ENCODE measurements at regions not wholly inside any gene's neighbourhood (a gene's known extent, or its start where the extent isn't known, plus 50 kb on each side); places are given as distances from the start of the nearest gene placed in this dataset.
A peak's percentile ranks its signal among the peaks of the same experiment; 100 is the strongest.

GRCh38 chr13:80012251-80012650 is 328.7 kb downstream of the SPRY2 start (continued):
- TF ChIP-seq MAX (IDR thresholded peaks at IDR 0.05) (no peak), TAF1 (conservative IDR thresholded peaks at IDR 0.05) (no peak), HNF4G (IDR thresholded peaks at IDR 0.05) (no peak), RAD21 (IDR thresholded peaks at IDR 0.05) (no peak), YY1 (IDR thresholded peaks at IDR 0.05) (no peak)

- Histone ChIP-seq H3K9ac (ENCODE audit: low read depth in 1 of 2, low read length in 2 of 2) (no peak overlapping the region), H3K27me3 (ENCODE audit: control insufficient read depth in 4 of 4, insufficient read depth in 4 of 4, low read length in 3 of 4) (no peaks in the 10 kb centered on the region), H3K27ac (ENCODE audit: low read depth in 1 of 2, low read length in 2 of 2) (no peak overlapping the region), H3K4me3 (ENCODE audit: low read depth in 1 of 3, low read length in 3 of 3) (no peak overlapping the region), H3K9me3 (ENCODE audit: control insufficient read depth in 4 of 4, low read length in 3 of 4) (no peaks in the 10 kb centered on the region), H3K36me3 (ENCODE audit: control insufficient read depth in 4 of 4, insufficient read depth in 3 of 4, low read depth in 1 of 4, low read length in 3 of 4) (no peaks in the 10 kb centered on the region), H3K4me1 (ENCODE audit: control insufficient read depth in 4 of 4, insufficient read depth in 4 of 4, low read length in 3 of 4) (peaks cover 0 to 6% (median 3%) of the 10 kb centered on the region in 4 donors)
- WGBS = 60% methylated on average over 5 of the region's 5 CpGs
- DNase-seq (ENCODE audit: low spot score) = no peak
- TF ChIP-seq RAD21 (IDR thresholded peaks at IDR 0.05) (peak in 1 of 2 donors; percentile 9), SP1 (IDR thresholded peaks at IDR 0.05) (no peak)
Observed at GRCh38 chr13:80011448-80012212, 329.3 kb downstream of the SPRY2 start.

- Histone ChIP-seq H3K4me3 (ENCODE audit: low read depth in 1 of 3, low read length in 3 of 3) (no peak overlapping the region), H3K36me3 (ENCODE audit: control insufficient read depth in 4 of 4, insufficient read depth in 3 of 4, low read depth in 1 of 4, low read length in 3 of 4) (no peaks in the 10 kb centered on the region), H3K9ac (ENCODE audit: low read depth in 1 of 2, low read length in 2 of 2) (no peak overlapping the region), H3K27ac (ENCODE audit: low read depth in 1 of 2, low read length in 2 of 2) (no peak overlapping the region), H3K4me1 (ENCODE audit: control insufficient read depth in 4 of 4, insufficient read depth in 4 of 4, low read length in 3 of 4) (peaks cover 0 to 6% (median 3%) of the 10 kb centered on the region in 4 donors), H3K9me3 (ENCODE audit: control insufficient read depth in 4 of 4, low read length in 3 of 4) (no peaks in the 10 kb centered on the region), H3K27me3 (ENCODE audit: control insufficient read depth in 4 of 4, insufficient read depth in 4 of 4, low read length in 3 of 4) (no peaks in the 10 kb centered on the region)
- DNase-seq (ENCODE audit: low spot score) = no peak
- TF ChIP-seq FOXA2 (IDR thresholded peaks at IDR 0.05) (no peak), EGR1 (IDR thresholded peaks at IDR 0.05; ENCODE audit: low read depth in 2 of 2) (no peak), ZBTB33 (IDR thresholded peaks at IDR 0.05) (no peak), RXRA (IDR thresholded peaks at IDR 0.05) (no peak), NR2F2 (IDR thresholded peaks at IDR 0.05) (no peak), CTCF (IDR thresholded peaks at IDR 0.05; ENCODE audit: low read depth, low read length, missing input control) (no peak)
- 93% methylated on average over 4 of the region's 4 CpGs for WGBS
Observed at GRCh38 chr13:80010846-80011245, 330.1 kb downstream of the SPRY2 start.

All from liver (tissue), 8 donors.